ENCODE measurements at regions not wholly inside any gene's neighbourhood (a gene's known extent, or its start where the extent isn't known, plus 50 kb on each side); places are given as distances from the start of the nearest gene placed in this dataset.

GRCh38 chr3:34277110-34277509 is 478.7 kb downstream of the PDCD6IP start:
- Histone ChIP-seq H3K27ac (ENCODE audit: low read depth, low read length) (no peak overlapping the region), H2AFZ (ENCODE audit: low read depth, low read length, severe bottlenecking) (no peak overlapping the region), H3K27me3 (ENCODE audit: low read length) (no peaks in the 10 kb centered on the region), H3F3A (ENCODE audit: insufficient read depth) (no peaks in the 10 kb centered on the region), H3K36me3 (ENCODE audit: low read length) (no peaks in the 10 kb centered on the region), H3K4me3 (ENCODE audit: insufficient read depth, low read length, poor library complexity, severe bottlenecking) (no peak overlapping the region), H3K9me2 (replicated peaks; ENCODE audit: insufficient read depth, low read length) (no peaks in the 10 kb centered on the region), H4K20me1 (ENCODE audit: low read depth, low read length) (no peaks in the 10 kb centered on the region), H3K79me2 (ENCODE audit: insufficient read depth, low read length) (no peaks in the 10 kb centered on the region), H3K9me3 (ENCODE audit: insufficient read depth, low read length) (no peaks in the 10 kb centered on the region), H3K4me2 (ENCODE audit: low read depth, low read length, poor library complexity, severe bottlenecking) (no peak overlapping the region), H3K9ac (ENCODE audit: low read length) (no peak overlapping the region)
- TF ChIP-seq EZH2phosphoT487 (conservative IDR thresholded peaks at IDR 0.05; ENCODE audit: low read length), result no peak
- TF ChIP-seq CTCF (IDR thresholded peaks at IDR 0.05; ENCODE audit: insufficient read depth, low read length, poor library complexity, severe bottlenecking), result no peak

- Histone ChIP-seq H3K36me3 (ENCODE audit: low read length) (no peaks in the 10 kb centered on the region), H3K9me2 (replicated peaks; ENCODE audit: insufficient read depth, low read length) (no peaks in the 10 kb centered on the region), H3F3A (ENCODE audit: insufficient read depth) (no peaks in the 10 kb centered on the region), H3K27me3 (ENCODE audit: low read length) (no peaks in the 10 kb centered on the region), H3K9me3 (ENCODE audit: insufficient read depth, low read length) (no peaks in the 10 kb centered on the region), H2AFZ (ENCODE audit: low read depth, low read length, severe bottlenecking) (no peak overlapping the region), H3K9ac (ENCODE audit: low read length) (no peak overlapping the region), H3K4me3 (ENCODE audit: insufficient read depth, low read length, poor library complexity, severe bottlenecking) (no peak overlapping the region), H4K20me1 (ENCODE audit: low read depth, low read length) (no peaks in the 10 kb centered on the region), H3K27ac (ENCODE audit: low read depth, low read length) (no peak overlapping the region), H3K4me2 (ENCODE audit: low read depth, low read length, poor library complexity, severe bottlenecking) (no peak overlapping the region), H3K79me2 (ENCODE audit: insufficient read depth, low read length) (no peaks in the 10 kb centered on the region)
- TF ChIP-seq CTCF (IDR thresholded peaks at IDR 0.05; ENCODE audit: insufficient read depth, low read length, poor library complexity, severe bottlenecking), result no peak
- no peak for TF ChIP-seq EZH2phosphoT487 (conservative IDR thresholded peaks at IDR 0.05; ENCODE audit: low read length)
Observed at GRCh38 chr3:34279901-34280300, 481.5 kb downstream of the PDCD6IP start.

GRCh38 chr3:34283751-34284150 is 485.3 kb downstream of the PDCD6IP start:
- H3K9me2 ChIP-seq (replicated peaks; ENCODE audit: insufficient read depth, low read length), result no peaks in the 10 kb centered on the region
- H3K27me3 ChIP-seq (ENCODE audit: low read length), result no peaks in the 10 kb centered on the region
- no peaks in the 10 kb centered on the region for H4K20me1 ChIP-seq (ENCODE audit: low read depth, low read length)
- H3K27ac ChIP-seq (ENCODE audit: low read depth, low read length), result no peak overlapping the region
- no peak overlapping the region for H2AFZ ChIP-seq (ENCODE audit: low read depth, low read length, severe bottlenecking)
- H3K4me3 ChIP-seq (ENCODE audit: insufficient read depth, low read length, poor library complexity, severe bottlenecking), result no peak overlapping the region
- no peaks in the 10 kb centered on the region for H3K36me3 ChIP-seq (ENCODE audit: low read length)
- no peak overlapping the region for H3K4me2 ChIP-seq (ENCODE audit: low read depth, low read length, poor library complexity, severe bottlenecking)
- H3K9me3 ChIP-seq (ENCODE audit: insufficient read depth, low read length), result no peaks in the 10 kb centered on the region
- H3F3A ChIP-seq (ENCODE audit: insufficient read depth), result no peaks in the 10 kb centered on the region
- H3K79me2 ChIP-seq (ENCODE audit: insufficient read depth, low read length), result no peaks in the 10 kb centered on the region
- H3K9ac ChIP-seq (ENCODE audit: low read length), result no peak overlapping the region
- TF ChIP-seq EZH2phosphoT487 (conservative IDR thresholded peaks at IDR 0.05; ENCODE audit: low read length) (no peak), CTCF (IDR thresholded peaks at IDR 0.05; ENCODE audit: insufficient read depth, low read length, poor library complexity, severe bottlenecking) (no peak)
